ENCODE measurements at regions not wholly inside any gene's neighbourhood (a gene's known extent, or its start where the extent isn't known, plus 50 kb on each side); places are given as distances from the start of the nearest gene placed in this dataset.

GRCh38 chr7:68770649-68771048, 827.6 kb upstream of the AUTS2 start:
- TF ChIP-seq CTCF (conservative IDR thresholded peaks at IDR 0.05; ENCODE audit: low read depth in 2 of 2) = no peak
- TF ChIP-seq POLR2AphosphoS5 (IDR thresholded peaks at IDR 0.05; ENCODE audit: low read depth) = no peak
- no peak for TF ChIP-seq EZH2 (IDR thresholded peaks at IDR 0.05; ENCODE audit: low read depth, unreplicated experiment)
- no peak for TF ChIP-seq REST (IDR thresholded peaks at IDR 0.05; ENCODE audit: unreplicated experiment)
- no peak for TF ChIP-seq EZH2phosphoT487 (IDR thresholded peaks at IDR 0.05; ENCODE audit: unreplicated experiment)
